Sigmoid colon (tissue), 3 donors: ENCODE measurements at regions not wholly inside any gene's neighbourhood (a gene's known extent, or its start where the extent isn't known, plus 50 kb on each side); places are given as distances from the start of the nearest gene placed in this dataset.

ENCODE experiments used
- CTCF ChIP-seq, 4 experiments: fragments of 450-650 bp in 3 of 4; fragments of 200-600 bp in 1 of 4; IDR thresholded peaks; one replicate each; pipeline ENCODE4 v1.5.1; 2016 to 2019; ENCODE audit warnings: antibody characterized with exemption in 4 of 4, mild to moderate bottlenecking in 3 of 4, moderate library complexity in 2 of 4
- POLR2A ChIP-seq, 2 donors: fragments of 450-650 bp; IDR thresholded peaks; one replicate each; pipeline ENCODE4 v1.6.1; 2016; ENCODE audit warnings: antibody characterized with exemption in 2 of 2, mild to moderate bottlenecking in 2 of 2, moderate library complexity in 2 of 2

GRCh38 chr15:93986400-93986984 lies 244.9 kb upstream of the MCTP2 start:
- TF ChIP-seq CTCF (IDR thresholded peaks at IDR 0.05) = no peak
- no peak for TF ChIP-seq POLR2A (IDR thresholded peaks at IDR 0.05)
